ENCODE measurements at regions not wholly inside any gene's neighbourhood (a gene's known extent, or its start where the extent isn't known, plus 50 kb on each side); places are given as distances from the start of the nearest gene placed in this dataset.

GRCh38 chr6:77021778-77022177 is 441.5 kb downstream of the HTR1B start:
- DNase-seq (no peak), ATAC-seq (ENCODE audit: insufficient read depth, low read depth) (no peak)
- Histone ChIP-seq H2AFZ (ENCODE audit: low read depth, low read length) (no peak overlapping the region), H3K4me1 (ENCODE audit: insufficient read depth, low read length) (no peaks in the 10 kb centered on the region), H3K27me3 (ENCODE audit: insufficient read depth, low read length, poor library complexity) (no peaks in the 10 kb centered on the region), H3K79me2 (ENCODE audit: insufficient read depth, low read length) (no peaks in the 10 kb centered on the region), H3K4me3 (ENCODE audit: low read depth in 1 of 2, low read length in 2 of 2) (no peak overlapping the region), H3K9ac (ENCODE audit: low read depth, low read length) (no peak overlapping the region), H3K27ac (ENCODE audit: low read length) (no peak overlapping the region), H3K4me2 (ENCODE audit: insufficient read depth, low read length) (no peak overlapping the region), H3K9me3 (ENCODE audit: insufficient read depth, low read length, severe bottlenecking) (no peaks in the 10 kb centered on the region), H3K36me3 (ENCODE audit: insufficient read depth, low read length) (no peaks in the 10 kb centered on the region), H4K20me1 (ENCODE audit: insufficient read depth, low read length) (no peaks in the 10 kb centered on the region)
- TF ChIP-seq EZH2 (IDR thresholded peaks at IDR 0.05; ENCODE audit: borderline replicate concordance, low read depth, low read length, severe bottlenecking) (no peak), CTCF (IDR thresholded peaks at IDR 0.05; ENCODE audit: borderline replicate concordance, extremely low read depth, low read length, poor library complexity, severe bottlenecking) (no peak)

DNA sequence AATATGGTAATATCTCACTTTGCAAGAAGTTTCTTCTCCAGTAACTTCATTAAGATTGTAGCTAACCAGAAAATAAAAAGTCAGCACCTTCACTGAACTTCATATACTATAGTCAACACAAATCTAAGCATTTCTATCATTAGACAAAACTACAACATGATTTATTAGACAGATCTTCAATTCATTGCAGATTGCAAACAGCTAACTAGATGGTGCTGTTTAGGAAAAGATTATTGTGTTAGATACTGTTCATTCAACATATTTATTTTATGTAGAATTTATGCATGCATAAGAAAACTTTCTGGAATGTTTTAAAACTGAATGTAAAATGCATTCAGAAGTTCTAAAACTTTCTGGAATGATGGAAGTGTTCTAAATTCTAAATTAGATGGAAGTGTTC is 442.1 kb downstream of the HTR1B start:
- Histone ChIP-seq H3K9me3 (ENCODE audit: insufficient read depth, low read length, severe bottlenecking) (no peaks in the 10 kb centered on the region), H3K79me2 (ENCODE audit: insufficient read depth, low read length) (no peaks in the 10 kb centered on the region), H3K4me1 (ENCODE audit: insufficient read depth, low read length) (no peaks in the 10 kb centered on the region), H3K27ac (ENCODE audit: low read length) (no peak overlapping the region), H3K4me3 (ENCODE audit: low read depth in 1 of 2, low read length in 2 of 2) (no peak overlapping the region), H3K27me3 (ENCODE audit: insufficient read depth, low read length, poor library complexity) (no peaks in the 10 kb centered on the region), H3K36me3 (ENCODE audit: insufficient read depth, low read length) (no peaks in the 10 kb centered on the region), H3K4me2 (ENCODE audit: insufficient read depth, low read length) (no peak overlapping the region), H3K9ac (ENCODE audit: low read depth, low read length) (no peak overlapping the region), H2AFZ (ENCODE audit: low read depth, low read length) (no peak overlapping the region), H4K20me1 (ENCODE audit: insufficient read depth, low read length) (no peaks in the 10 kb centered on the region)
- TF ChIP-seq EZH2 (IDR thresholded peaks at IDR 0.05; ENCODE audit: borderline replicate concordance, low read depth, low read length, severe bottlenecking) (no peak), CTCF (IDR thresholded peaks at IDR 0.05; ENCODE audit: borderline replicate concordance, extremely low read depth, low read length, poor library complexity, severe bottlenecking) (no peak)
- no peak for ATAC-seq (ENCODE audit: insufficient read depth, low read depth)
- no peak for DNase-seq

- H3K9ac ChIP-seq (ENCODE audit: low read depth, low read length), result no peak overlapping the region
- H3K79me2 ChIP-seq (ENCODE audit: insufficient read depth, low read length), result no peaks in the 10 kb centered on the region
- no peaks in the 10 kb centered on the region for H3K4me1 ChIP-seq (ENCODE audit: insufficient read depth, low read length)
- no peaks in the 10 kb centered on the region for H3K27me3 ChIP-seq (ENCODE audit: insufficient read depth, low read length, poor library complexity)
- DNase-seq, result no peak
- no peak overlapping the region for H2AFZ ChIP-seq (ENCODE audit: low read depth, low read length)
- H4K20me1 ChIP-seq (ENCODE audit: insufficient read depth, low read length), result no peaks in the 10 kb centered on the region
- no peaks in the 10 kb centered on the region for H3K36me3 ChIP-seq (ENCODE audit: insufficient read depth, low read length)
- no peak overlapping the region for H3K4me3 ChIP-seq (ENCODE audit: low read depth in 1 of 2, low read length in 2 of 2)
- H3K9me3 ChIP-seq (ENCODE audit: insufficient read depth, low read length, severe bottlenecking), result no peaks in the 10 kb centered on the region
- ATAC-seq (ENCODE audit: insufficient read depth, low read depth), result no peak
- no peak overlapping the region for H3K4me2 ChIP-seq (ENCODE audit: insufficient read depth, low read length)
- TF ChIP-seq CTCF (IDR thresholded peaks at IDR 0.05; ENCODE audit: borderline replicate concordance, extremely low read depth, low read length, poor library complexity, severe bottlenecking) (no peak), EZH2 (IDR thresholded peaks at IDR 0.05; ENCODE audit: borderline replicate concordance, low read depth, low read length, severe bottlenecking) (no peak)
- H3K27ac ChIP-seq (ENCODE audit: low read length), result no peak overlapping the region
These were observed 444.2 kb downstream of the HTR1B start for GRCh38 chr6:77019081-77019480.

DNA sequence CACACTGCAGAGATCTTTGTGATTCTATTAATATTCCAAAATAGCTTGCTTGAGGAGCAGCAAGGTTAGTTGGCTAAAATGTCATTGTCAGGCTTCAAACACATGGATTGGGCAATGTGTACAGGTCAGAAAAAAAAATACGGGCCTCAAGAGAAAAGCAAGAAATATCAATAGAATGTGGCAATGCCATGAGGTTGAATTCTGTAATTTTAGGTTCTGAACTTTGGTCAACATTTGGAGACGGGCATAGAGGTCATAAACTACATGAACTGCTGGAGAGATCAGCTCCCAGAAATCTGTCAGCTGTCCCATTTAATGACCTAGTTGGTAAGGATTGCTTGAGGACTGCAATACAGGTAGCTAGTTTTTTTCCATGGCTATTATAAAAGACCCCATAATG is 445.8 kb downstream of the HTR1B start:
- H3K9me3 ChIP-seq (ENCODE audit: insufficient read depth, low read length, severe bottlenecking), result no peaks in the 10 kb centered on the region
- H3K4me3 ChIP-seq (ENCODE audit: low read depth in 1 of 2, low read length in 2 of 2), result no peak overlapping the region
- ATAC-seq (ENCODE audit: insufficient read depth, low read depth) (no peak), DNase-seq (no peak)
- no peak overlapping the region for H2AFZ ChIP-seq (ENCODE audit: low read depth, low read length)
- H3K9ac ChIP-seq (ENCODE audit: low read depth, low read length), result no peak overlapping the region
- TF ChIP-seq CTCF (IDR thresholded peaks at IDR 0.05; ENCODE audit: borderline replicate concordance, extremely low read depth, low read length, poor library complexity, severe bottlenecking) (no peak), EZH2 (IDR thresholded peaks at IDR 0.05; ENCODE audit: borderline replicate concordance, low read depth, low read length, severe bottlenecking) (no peak)
- no peaks in the 10 kb centered on the region for H4K20me1 ChIP-seq (ENCODE audit: insufficient read depth, low read length)
- no peaks in the 10 kb centered on the region for H3K79me2 ChIP-seq (ENCODE audit: insufficient read depth, low read length)
- no peaks in the 10 kb centered on the region for H3K4me1 ChIP-seq (ENCODE audit: insufficient read depth, low read length)
- H3K27ac ChIP-seq (ENCODE audit: low read length), result no peak overlapping the region
- no peak overlapping the region for H3K4me2 ChIP-seq (ENCODE audit: insufficient read depth, low read length)
- H3K27me3 ChIP-seq (ENCODE audit: insufficient read depth, low read length, poor library complexity), result no peaks in the 10 kb centered on the region
- H3K36me3 ChIP-seq (ENCODE audit: insufficient read depth, low read length), result no peaks in the 10 kb centered on the region

All from DND-41 (cell line).